ENCODE measurements at regions not wholly inside any gene's neighbourhood (a gene's known extent, or its start where the extent isn't known, plus 50 kb on each side); places are given as distances from the start of the nearest gene placed in this dataset.
"Not testable (repeated sequence)": the region's sequence is repeated elsewhere in the genome, so short reads cannot be mapped to it uniquely, and the experiment has no call there.

DNA sequence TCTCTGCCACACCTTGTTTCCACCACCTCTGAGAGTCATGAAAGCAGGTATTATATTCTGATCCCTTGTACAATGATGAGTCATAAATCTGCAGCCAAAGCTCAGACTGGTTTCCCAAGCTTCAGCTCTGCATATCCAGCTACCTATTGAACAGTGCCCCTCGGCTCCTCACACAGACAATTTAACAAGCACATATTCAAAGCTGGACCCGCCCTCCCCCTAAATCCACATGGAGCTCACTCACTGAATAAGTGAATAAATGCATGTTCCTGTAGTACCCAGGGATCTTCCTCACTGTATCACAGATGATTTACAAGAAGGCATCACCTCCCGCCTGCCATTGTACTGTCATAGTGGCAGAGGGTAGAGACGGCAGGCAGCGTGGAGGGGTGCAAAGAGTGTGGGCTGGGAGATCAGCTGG lies 516.4 kb downstream of the GRIN2A start:
- DNase-seq: peak in 1 of 3 donors; percentile 52
- TF ChIP-seq, protein P1, sequence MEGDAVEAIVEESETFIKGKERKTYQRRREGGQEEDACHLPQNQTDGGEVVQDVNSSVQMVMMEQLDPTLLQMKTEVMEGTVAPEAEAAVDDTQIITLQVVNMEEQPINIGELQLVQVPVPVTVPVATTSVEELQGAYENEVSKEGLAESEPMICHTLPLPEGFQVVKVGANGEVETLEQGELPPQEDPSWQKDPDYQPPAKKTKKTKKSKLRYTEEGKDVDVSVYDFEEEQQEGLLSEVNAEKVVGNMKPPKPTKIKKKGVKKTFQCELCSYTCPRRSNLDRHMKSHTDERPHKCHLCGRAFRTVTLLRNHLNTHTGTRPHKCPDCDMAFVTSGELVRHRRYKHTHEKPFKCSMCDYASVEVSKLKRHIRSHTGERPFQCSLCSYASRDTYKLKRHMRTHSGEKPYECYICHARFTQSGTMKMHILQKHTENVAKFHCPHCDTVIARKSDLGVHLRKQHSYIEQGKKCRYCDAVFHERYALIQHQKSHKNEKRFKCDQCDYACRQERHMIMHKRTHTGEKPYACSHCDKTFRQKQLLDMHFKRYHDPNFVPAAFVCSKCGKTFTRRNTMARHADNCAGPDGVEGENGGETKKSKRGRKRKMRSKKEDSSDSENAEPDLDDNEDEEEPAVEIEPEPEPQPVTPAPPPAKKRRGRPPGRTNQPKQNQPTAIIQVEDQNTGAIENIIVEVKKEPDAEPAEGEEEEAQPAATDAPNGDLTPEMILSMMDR (IDR thresholded peaks at IDR 0.05): no peak
- TF ChIP-seq POLR2A (IDR thresholded peaks at IDR 0.05): no peak
- Histone ChIP-seq H3K4me1 (no peaks in the 10 kb centered on the region), H3K4me3 (no peak overlapping the region), H3K36me3 (no peaks in the 10 kb centered on the region), H3K27ac (peak overlapping the region in 1 of 4 donors; percentile 48), H3K27me3 (no peaks in the 10 kb centered on the region), H3K9me3 (no peaks in the 10 kb centered on the region)

DNA sequence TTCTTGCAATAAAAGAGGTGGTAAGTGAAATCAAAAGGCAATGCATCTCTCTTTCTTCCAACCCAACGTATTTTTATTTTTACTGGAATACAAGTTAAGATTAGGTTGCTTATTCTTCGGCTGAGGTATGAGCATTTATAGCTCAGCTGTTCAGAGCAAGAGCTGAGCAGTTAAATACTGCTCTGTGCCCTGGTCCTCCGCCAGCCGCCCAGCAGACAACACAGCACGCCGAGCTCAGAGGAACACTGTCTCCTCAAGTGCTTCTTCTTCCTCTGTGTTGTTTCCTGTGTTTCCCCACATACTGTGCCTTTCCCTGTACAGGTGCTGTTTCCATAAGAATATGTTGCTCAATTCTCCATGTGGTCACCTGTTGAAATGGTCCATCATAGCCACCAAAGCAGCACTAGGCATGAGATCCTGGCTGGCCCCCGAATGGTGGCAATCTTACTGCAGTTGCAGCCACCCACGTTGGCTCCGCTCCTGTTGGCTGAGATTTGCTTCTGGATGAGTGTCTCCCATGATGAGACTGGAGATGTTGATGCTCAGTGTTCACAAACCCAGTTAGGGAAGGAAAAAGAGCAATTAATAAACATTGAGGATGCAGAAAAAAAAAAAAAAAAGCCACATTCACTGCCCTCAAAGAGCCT lies 515.3 kb downstream of the GRIN2A start:
- TF ChIP-seq POLR2A (IDR thresholded peaks at IDR 0.05): no peak
- TF ChIP-seq, protein P1 (IDR thresholded peaks at IDR 0.05): no peak
- no peaks in the 10 kb centered on the region for H3K9me3 ChIP-seq
- H3K27me3 ChIP-seq: no peaks in the 10 kb centered on the region
- H3K36me3 ChIP-seq: no peaks in the 10 kb centered on the region
- DNase-seq: no peak
- no peaks in the 10 kb centered on the region for H3K4me1 ChIP-seq
- no peak overlapping the region for H3K4me3 ChIP-seq
- no peak overlapping the region for H3K27ac ChIP-seq

DNA sequence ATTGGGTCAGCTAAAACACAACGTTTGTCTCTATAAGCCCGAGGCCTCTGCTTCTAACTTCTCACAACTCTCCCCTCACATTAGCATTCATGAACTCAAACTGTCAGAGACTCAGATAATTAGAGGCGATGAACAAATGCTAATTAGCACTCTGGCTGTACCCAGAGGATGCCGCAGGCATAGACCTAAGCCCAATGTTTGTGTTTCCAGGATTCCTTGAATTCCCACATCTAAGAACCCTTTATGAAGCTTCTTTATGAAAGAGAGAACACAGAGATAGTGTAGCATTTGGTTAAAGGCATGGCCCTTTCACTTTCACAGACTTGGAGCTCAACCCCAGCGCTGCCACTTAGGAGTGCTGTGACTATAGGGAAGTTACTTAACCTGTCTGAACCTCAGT lies 512.2 kb downstream of the GRIN2A start:
- H3K27me3 ChIP-seq: no peaks in the 10 kb centered on the region
- no peak overlapping the region for H3K27ac ChIP-seq
- H3K36me3 ChIP-seq: no peaks in the 10 kb centered on the region
- H3K4me1 ChIP-seq: no peaks in the 10 kb centered on the region
- no peaks in the 10 kb centered on the region for H3K9me3 ChIP-seq
- DNase-seq: no peak
- TF ChIP-seq POLR2A (IDR thresholded peaks at IDR 0.05): no peak
- TF ChIP-seq, protein P1 (IDR thresholded peaks at IDR 0.05): no peak
- no peak overlapping the region for H3K4me3 ChIP-seq

DNA sequence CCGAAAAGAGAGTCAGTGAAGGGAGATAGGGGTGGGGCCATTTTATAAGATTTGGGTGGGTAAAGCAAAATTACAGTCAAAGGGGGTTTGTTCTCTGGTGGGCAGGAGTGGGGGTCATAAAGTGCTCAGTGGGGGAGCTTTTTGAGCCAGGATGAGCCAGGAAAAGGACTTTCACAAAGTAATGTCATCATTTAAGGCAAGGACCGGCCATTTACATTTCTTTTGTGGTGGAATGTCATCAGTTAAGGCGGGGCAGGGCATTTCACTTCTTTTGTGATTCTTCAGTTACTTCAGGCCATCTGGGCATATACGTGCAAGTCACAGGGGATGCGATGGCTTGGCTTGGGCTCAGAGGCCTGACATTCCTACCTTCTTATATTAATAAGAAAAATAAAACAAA lies 511.6 kb downstream of the GRIN2A start:
- not testable (repeated sequence) for H3K36me3 ChIP-seq, H3K27me3 ChIP-seq, DNase-seq, H3K4me3 ChIP-seq, H3K4me1 ChIP-seq, H3K27ac ChIP-seq, H3K9me3 ChIP-seq

DNA sequence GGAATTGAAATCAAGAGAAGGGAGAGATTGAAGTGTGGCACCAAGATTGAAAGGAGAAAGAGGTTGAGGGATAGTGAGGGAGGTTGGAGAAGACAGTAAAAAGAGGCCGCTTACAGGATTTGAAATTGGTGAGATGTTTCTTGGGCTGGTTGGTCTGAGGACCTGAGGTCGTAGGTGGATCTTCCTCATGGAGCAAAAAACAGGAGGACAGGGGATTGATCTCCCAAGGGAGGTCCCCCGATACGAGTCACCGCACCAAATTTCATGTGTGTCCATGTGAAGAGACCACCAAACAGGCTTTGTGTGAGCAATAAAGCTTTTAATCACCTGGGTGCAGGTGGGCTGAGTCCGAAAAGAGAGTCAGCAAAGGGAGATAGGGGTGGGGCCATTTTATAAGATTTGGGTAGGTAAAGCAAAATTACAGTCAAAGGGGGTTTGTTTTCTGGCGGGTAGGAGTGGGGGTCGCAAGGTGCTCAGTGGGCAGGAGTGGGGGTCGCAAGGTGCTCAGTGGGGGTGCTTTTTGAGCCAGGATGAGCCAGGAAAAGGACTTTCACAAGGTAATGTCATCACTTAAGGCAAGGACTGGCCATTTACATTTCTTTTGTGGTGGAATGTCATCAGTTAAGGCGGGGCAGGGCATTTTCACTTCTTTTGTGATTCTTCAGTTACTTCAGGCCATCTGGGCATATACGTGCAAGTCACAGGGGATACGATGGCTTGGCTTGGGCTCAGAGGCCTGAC lies 505.5 kb downstream of the GRIN2A start:
- H3K4me3 ChIP-seq, H3K9me3 ChIP-seq, H3K4me1 ChIP-seq, DNase-seq, H3K36me3 ChIP-seq, H3K27me3 ChIP-seq, H3K27ac ChIP-seq: not testable (repeated sequence)

DNA sequence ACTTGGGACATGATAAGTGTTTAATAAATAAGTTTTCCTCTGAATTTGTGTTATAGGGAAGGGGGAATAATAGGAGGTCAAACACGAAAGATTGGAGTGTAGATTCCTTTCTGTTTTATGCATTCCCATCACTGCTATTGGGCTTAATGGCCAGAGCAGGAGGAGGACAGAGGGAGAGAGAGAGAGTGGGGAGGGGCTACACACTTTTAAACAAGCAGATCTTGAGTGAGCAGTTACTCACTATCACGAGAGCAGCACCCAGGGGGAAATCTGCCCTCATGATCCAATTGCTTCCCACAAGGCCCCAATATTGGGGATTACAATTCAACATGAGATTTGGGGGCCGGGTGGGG lies 505.0 kb downstream of the GRIN2A start:
- H3K4me3 ChIP-seq: no peak overlapping the region
- TF ChIP-seq POLR2A (IDR thresholded peaks at IDR 0.05): no peak
- TF ChIP-seq, protein P1 (IDR thresholded peaks at IDR 0.05): no peak
- H3K4me1 ChIP-seq: peaks cover 0 to 9% (median 0%) of the 10 kb centered on the region in 4 donors
- H3K36me3 ChIP-seq: no peaks in the 10 kb centered on the region
- no peaks in the 10 kb centered on the region for H3K9me3 ChIP-seq
- DNase-seq: no peak
- H3K27ac ChIP-seq: no peak overlapping the region
- no peaks in the 10 kb centered on the region for H3K27me3 ChIP-seq
